Muscle of back (tissue), 3 donors: ENCODE measurements at regions not wholly inside any gene's neighbourhood (a gene's known extent, or its start where the extent isn't known, plus 50 kb on each side); places are given as distances from the start of the nearest gene placed in this dataset.
"Not testable (repeated sequence)": the region's sequence is repeated elsewhere in the genome, so short reads cannot be mapped to it uniquely, and the experiment has no call there.

Source experiments
- DNase-seq, 3 donors: peaks; one replicate each; pipeline versions ENCODE4 v3.0.0 to v3.0.0-alpha.2; 2013

DNA sequence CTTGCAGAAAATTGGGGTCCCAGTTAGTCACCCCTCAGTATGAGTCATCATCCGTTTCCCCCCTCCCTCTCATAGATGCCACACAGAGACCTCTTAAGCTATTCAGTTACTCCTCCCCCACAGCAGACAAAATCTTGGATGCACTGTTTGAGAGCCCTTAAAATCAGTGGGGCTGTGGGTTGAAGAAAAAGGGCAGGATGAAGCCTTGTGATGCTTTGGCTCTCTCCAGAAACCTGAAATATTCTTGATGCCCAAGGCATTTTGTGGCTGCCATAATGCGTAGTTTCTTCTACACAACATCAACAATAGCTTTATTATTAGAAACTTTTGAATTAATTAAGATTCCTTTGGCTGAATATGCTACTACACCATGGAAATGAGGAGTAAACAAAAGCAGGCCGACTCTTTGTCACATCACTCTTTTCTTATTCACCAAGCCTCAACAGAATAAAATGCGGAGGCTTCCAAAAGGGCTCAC is 133.8 kb downstream of the MRPS30 start:
- no peak for DNase-seq

DNA sequence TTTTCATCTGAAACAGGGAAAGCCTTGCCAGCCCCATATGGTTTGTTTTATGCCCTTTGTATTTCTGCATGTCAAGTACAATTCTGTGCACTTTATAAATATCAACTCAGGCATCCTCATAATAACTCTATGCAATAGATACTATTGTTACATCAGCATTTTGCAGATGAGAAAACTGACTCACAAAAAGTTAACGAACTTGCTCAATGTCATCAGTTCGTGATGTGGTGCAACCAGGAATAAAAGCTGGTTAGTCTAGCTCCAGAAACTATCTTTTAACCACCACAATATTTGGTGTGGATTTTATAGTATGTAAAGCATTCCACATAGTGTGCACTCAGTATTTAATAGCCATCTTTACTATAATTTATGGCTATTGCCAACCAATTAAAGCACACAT is 134.9 kb downstream of the MRPS30 start:
- DNase-seq, result peak in 1 of 3 donors; percentile 60

DNA sequence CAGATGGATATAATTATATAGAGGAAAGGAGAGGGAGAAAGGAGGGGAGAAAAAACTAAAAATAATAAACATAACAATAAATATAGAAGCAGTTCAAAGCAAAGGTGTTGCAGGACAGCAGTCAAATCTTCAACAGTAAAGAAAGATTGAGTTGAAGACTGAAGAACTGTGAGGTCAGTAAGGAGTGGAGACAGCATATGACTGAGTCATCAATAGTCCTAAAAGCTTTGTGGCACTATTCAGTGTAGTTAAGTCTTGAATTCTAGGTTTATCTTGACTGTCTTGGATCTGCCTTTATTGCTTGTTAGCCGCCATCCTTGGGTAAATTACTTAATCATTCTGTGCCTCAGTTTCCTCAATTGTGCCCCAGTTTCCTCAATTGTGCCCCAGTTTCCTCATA is 137.0 kb downstream of the MRPS30 start:
- DNase-seq, result no peak

DNA sequence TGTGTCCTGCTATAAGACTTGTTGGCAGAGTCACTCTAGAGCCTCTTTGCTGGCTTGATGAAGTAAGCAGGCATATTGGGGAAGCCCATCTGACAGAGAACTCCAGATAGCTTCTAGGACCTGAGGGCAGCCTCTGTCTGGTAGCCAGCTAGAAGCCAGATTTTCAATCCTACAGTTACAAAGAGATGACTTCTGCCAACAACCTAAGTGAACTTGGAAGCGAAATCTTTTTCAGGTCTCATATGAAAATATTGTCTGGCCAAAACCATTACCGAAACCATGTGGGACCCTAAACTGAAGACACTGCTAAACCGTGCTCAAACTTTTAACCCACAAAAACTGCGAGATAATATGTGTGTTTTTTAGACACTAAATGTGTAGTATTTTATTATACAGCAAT is 140.9 kb downstream of the MRPS30 start:
- DNase-seq, result no peak

DNA sequence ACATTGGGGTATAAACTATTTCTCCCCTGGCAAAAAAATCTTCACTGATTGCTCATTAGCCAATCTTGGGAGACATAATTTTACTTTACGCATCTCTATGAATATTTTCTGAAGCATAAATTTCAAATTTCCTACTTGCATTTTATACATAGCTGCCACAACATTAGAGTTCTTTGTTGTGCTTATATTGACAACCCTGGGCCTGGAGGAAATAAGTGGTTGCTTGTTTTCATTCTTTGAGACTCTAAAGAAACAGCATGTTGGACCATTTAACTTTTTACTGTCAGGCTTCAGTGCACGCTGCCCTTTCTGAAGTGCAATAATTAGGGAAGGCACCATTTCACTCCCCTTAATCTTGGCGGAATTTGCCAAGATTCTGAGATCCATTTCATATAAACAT is 142.6 kb downstream of the MRPS30 start:
- no peak for DNase-seq

DNA sequence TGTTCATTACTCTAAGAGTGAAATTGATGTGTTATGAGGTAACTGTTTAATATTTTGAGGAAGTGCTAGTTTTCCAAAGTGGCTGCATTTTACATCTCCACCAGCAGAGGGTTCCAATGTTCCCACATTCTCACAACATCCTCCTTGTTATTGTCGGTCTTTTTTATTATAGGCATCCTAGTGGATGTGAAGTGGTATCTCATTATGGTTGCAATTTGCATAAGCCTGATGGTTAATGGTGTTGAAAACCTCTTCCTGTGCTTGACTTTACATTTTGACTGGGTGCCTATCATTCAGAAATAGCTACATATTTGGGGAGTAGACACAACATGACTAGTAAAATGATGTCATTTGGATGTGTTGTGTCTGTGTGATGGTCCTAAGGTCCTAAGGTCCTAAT is 143.6 kb downstream of the MRPS30 start:
- DNase-seq, result peak in 2 of 3 donors; percentile 0 to 13

DNA sequence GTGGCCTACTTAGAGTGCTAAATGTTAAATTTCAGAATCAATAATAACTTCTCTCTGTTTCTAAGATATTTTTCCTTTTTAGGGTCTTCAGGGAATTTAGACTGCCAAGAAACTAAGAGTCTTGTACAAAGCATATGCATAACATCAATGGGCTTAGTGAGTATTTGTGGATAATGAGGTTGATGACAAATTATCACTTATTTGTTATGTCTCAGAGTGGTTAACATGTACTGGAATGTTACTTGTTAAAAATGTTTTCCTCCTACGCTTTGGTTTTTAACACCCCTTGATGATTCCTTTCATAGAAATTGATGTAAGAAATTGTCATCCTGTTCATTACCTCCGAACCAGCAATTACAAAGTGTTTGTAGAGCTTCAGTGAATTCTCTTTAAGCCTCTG is 144.3 kb downstream of the MRPS30 start:
- no peak for DNase-seq

DNA sequence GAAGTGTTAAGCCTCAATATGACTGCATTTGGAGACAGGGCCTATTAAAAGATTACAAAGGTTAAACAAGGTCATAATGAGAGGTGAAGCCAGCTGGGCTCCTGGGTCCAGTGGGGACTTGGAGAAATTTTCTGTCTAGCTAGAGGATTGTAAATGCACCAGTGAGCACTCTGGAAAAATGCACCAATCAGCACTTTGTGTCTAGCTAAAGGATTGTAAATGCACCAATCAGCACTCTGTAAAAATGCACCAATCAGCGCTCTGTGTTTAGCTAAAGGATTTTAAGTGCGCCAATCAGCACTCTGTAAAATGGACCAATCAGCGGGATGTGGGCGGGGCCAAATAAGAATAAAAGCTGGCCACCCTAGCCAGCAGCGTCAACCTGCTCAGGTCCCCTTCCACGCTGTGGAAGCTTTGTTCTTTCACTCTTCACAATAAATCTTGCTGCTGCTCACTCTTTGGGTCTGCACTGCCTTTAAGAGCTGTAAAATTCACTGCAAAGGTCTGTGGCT is 150.3 kb downstream of the MRPS30 start:
- not testable (repeated sequence) for DNase-seq

DNA sequence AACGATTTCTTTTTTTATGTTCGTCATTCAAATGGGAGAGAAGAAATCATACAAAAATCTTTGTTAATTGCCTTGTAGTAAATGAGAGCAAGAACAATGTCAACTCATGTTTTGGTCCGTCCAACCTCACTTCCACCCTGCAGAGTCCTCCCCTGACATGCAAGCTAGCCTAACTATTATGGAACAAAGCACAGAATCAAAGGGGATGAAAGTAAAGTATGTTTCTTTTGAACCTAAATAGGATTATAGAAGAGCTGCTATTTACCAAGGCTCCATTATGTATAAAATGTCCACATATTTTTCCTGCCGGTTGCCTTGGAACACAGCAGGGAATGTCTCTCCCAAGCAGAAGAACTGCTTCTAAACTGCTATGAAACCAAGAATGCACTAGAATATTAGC is 161.1 kb downstream of the MRPS30 start:
- no peak for DNase-seq

DNA sequence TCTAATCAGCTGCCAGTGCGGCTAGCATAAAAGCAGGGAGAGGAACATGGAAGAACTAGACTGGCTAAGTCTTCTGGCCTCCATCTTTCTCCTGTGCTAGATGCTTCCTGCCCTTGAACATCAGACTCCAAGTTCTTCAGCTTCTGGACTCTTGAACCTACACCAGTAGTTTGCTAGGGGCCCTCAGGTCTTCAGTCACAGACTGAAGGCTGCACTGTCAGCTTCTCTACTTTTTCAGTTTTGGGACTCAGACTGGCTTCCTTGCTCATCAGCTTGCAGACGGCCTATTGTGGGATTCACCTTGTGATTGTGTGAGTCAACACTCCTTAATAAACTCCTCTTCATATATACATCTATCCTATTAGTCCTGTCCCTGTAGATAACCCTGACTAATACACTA is 162.2 kb downstream of the MRPS30 start:
- not testable (repeated sequence) for DNase-seq

DNA sequence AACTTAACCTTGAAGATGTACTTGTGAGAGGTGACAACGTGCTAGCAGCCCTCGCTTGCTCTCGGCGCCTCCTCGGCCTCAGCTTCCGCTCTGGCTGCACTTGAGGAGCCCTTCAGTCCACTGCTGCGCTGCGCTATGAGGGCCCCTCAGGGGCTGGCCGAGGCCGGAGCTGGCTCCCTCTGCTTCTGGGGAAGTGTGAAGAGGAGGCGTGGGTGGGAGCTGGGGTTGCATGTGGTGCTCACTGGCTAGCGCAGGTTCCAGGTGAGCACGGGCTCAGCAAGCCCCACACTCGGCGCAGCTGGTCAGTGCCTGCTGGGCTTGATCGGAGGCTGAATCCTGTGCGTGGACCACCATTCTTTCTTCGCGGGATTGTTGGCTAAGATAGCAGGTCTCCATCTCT is 166.1 kb downstream of the MRPS30 start:
- no peak for DNase-seq

DNA sequence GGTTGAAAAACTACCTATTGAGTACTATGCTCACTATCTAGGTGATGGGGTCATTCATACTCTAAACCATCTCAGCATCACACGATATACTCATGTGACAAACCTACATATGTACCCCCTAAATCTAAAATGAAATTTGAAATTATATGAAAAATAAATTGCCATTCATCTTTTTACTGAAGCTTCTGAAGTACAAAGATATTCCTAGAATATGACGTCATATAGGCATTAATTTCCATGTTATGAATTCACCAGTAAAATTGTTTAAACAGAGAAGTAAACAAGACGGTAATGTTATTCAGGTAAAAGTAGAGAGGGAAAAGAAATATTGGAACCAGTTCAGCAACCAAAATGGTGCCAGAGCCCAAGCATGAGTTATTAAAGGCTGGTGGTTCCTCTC is 173.0 kb downstream of the MRPS30 start:
- no peak for DNase-seq

DNA sequence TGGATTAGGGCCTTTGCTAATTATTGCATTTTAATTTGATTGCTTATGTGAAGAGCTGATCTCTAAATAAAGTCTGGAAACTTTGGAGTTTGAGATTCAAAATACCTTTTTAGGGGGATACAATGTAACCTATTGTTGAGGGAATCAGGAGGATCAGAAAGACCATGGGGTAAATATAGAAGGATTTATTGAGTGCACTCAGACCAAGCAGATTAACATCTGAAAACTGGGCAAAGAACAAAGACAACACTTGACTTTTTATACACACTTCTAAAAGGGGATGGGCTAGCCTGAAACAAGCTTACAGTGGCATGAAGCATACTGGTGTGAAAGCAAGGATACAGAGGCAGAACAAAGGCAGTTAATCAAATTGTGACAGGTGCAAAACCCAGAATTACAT is 174.3 kb downstream of the MRPS30 start:
- no peak for DNase-seq

DNA sequence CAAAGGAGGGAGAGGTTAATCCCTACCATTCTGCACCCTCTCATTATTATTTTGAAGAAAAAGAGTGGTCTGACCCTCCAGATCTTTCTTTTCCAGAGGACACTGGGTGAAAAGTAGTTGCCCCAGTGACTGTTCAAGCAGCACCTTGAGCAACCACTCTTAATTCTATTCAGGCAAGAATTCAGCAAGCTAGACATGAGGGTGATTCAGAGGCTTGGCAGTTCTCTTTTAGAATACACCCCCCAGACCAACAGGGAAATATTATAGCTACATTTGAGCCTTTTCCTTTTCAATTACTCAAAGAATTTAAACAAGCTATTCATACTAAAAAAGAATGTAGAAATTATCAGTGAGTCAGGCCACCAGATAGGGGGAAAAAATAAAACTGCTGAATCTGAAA is 178.3 kb downstream of the MRPS30 start:
- no peak for DNase-seq

DNA sequence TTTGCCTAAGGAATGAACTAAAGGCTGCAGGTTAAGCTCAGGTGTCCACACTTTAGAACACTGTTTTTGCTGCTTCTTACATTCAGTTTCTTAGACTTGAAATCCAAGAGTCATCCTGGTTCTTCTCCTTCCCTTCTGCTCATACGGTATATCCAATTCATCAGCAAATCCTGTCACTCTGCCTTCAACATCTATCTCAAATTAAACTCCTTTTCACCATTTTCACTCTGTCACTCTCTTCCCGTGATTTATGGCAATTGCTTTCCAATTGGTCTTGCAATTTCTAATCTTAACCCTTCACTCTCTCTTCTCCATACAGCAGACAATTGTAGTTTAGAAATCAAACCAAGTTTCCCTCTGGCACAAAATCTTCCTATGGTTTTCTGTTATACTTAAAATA is 182.9 kb downstream of the MRPS30 start:
- no peak for DNase-seq

DNA sequence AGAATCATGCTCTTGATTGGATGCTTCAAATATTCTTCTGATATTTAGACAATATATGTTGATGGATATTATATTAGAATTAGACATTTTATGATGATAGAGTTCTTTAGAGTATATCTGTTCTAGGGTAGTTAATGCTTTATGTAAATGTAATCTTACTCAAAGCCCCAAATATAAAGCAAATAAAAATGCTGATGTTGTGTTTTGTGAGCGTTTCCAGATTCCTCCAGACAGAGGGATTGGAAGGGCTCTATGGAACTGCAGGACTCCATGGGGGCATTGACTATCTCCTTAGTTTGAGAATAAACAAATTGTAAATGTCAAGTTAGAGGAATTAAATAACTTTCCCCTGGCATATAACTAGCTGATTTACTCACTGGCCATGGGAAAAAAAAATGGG is 184.5 kb downstream of the MRPS30 start:
- DNase-seq, result no peak

DNA sequence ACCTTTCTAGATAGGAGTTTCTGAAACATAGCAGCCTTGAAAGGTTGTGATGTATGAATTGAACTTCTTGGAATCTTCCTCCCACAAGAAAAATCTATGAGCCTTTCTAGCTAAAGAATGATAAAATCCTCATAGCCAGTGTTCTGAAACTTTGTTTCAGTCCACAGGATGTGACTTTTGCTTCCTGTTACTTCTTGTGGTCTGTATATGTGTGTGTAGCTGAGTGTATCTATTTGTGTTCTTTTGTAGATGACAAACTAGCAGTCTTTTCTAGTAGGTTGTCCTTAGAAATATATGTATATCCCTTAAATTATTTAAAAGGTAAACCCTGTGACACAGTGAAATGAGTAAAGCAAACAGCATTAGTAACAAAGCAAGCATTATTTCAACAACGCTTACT is 188.8 kb downstream of the MRPS30 start:
- no peak for DNase-seq

DNA sequence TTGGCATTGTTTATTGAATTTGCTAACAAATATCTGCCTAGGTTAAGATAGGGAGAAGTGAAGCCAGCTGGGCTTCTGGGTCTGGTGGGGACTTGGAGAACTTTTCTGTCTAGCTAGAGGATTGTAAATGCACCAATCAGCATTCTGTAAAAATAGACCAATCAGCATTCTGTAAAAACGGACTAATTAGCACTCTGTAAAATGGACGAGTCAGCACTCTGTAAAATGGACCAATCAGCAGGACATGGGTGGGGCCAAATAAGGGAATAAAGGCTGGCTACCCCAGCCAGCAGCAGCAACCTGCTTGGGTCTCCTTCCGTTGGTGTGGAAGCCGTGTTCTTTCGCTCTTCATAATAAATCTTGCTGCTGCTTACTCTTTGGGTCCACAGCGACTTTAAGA is 198.4 kb downstream of the MRPS30 start:
- DNase-seq, result not testable (repeated sequence)

DNA sequence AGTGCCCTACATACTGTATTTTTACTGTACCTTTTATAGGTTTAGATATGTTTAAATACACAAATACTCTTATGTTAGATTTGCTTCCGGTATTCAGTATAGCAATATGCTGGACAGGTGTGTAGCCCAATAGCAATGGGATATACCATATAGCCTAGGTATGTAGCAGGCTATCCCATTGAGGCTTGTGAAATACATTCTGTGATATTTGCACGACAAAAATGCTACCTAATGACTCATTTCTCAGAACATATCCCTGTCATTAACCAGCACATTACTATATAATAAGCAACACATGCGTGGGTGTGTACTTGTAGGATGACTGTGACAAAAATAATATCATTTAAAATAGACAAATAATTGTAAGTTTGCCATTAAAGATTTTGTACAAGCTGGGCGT is 208.8 kb downstream of the MRPS30 start:
- no peak for DNase-seq

DNA sequence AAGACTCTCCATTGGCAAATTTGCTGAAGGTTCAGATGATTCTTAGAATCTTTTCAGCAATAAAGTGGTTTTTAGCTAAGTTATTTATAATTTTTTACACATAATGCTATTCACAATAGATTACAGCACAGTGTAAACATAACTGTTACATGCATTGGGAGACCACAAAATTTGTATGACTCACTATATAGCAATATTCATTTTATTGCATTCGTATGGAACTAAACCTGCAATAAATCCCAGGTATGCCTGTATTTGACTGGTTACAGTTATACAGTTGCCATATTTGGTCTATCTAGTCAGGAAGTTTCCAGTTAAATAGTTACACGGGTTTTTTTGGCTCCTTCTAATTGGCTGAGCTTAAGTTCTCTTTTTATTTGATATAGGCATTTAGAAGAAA is 220.8 kb downstream of the MRPS30 start:
- DNase-seq, result no peak

DNA sequence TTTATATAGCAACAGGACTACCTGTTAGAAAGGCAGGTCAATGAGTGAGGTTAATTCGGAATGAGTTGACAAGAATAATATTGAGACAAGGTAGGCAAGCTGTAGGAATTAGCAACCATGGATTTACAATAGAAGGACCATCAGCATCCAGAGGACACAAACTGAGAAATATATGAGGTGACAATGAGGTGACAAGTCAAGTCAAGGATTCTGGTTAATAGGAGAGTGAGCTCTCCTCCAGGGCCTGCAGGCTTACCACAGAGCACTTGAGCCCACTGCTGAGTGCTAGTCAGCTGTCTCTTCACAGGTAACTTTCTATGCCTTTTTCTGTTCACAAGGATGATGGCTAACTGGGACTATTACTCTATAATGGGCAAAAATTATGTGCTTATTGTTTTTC is 227.2 kb downstream of the MRPS30 start:
- DNase-seq, result no peak

DNA sequence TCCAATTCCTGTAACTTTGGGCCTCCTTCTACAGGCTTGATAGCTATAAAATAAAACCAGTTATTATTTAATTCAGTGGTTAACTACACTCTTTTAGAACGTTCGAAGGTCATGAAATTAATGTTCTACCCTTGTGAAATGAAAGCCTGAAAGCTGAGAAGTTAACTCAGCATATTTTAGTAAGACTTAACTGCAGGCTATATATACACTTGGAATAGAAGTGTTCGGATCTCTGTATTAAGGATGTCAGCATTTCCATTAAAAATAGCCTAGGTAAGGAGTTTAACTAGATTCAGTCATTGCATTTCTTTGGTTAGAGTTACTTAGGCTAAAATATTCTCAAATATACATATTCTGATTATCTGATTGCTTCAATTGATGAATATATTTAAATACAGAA is 229.2 kb downstream of the MRPS30 start:
- DNase-seq, result no peak

DNA sequence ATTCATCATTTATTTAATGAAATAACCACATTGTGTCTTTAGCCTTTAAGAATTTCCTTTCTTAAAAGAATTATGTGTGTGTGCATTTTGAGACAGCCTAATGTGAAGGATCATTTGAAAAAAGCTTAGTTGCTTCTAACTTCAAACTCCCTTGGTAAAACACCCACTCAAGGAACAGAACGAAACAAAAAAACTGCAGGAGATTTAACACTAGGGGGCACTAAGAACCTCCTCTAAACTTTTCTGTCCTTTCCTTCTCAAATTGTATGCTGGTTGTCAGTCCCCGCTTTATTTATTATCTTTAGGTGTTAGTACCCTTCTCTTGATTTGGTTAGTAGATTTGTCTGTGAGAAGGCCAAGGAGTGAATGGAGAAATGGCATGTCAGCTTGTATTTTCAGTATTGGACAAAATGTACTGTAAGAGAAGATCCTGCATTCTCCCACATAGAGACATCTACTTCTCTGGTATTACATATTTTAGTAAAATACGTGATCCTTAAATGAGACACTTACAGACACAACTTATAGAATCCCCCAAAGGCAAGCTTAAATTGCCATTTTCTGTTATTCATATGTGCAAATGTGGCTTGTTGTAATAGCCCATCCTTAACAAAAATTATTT is 229.7 kb downstream of the MRPS30 start:
- DNase-seq, result peak; percentile 11 to 27 (median 15)

DNA sequence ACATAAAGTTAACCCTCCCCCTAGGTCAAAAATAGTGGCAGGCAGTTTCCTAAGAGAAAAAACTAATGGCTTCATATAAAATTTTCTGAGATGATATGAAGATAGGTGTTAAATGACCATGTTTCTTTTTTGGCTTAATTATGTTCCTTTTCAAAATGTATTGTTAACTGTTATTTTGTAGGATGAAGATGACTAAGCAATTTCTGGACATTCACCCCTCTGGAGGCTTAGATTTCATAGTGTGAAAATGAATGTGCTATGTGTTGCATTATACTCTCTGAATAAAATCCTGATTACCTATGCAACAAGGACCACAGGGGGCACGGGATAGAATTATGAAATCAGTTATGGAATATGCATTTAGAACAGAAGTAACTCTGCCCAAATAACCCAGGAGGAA is 233.5 kb downstream of the MRPS30 start:
- no peak for DNase-seq
